Nephron (organoid): ENCODE measurements at regions not wholly inside any gene's neighbourhood (a gene's known extent, or its start where the extent isn't known, plus 50 kb on each side); places are given as distances from the start of the nearest gene placed in this dataset.
A peak's percentile ranks its signal among the peaks of the same experiment; 100 is the strongest.
"Not testable (repeated sequence)": the region's sequence is repeated elsewhere in the genome, so short reads cannot be mapped to it uniquely, and the experiment has no call there.

ENCODE experiments used
- H3K27ac Mint-ChIP-seq, 3 experiments: 2 replicates each; pipeline ENCODE4 v1.8.0; 2020; ENCODE audit warnings: mixed read lengths in 3 of 3, mild to moderate bottlenecking in 2 of 3, moderate library complexity in 1 of 3
- H3K27me3 Mint-ChIP-seq: 2 replicates; pipeline ENCODE4 v1.8.0; 2021; ENCODE audit warnings: low read depth, mild to moderate bottlenecking, moderate library complexity, mixed read lengths
- H3K36me3 Mint-ChIP-seq: 2 replicates; pipeline ENCODE4 v1.8.0; 2020; ENCODE audit warnings: low read depth, mixed read lengths
- H3K4me1 Mint-ChIP-seq: 2 replicates; pipeline ENCODE4 v1.8.0; 2020; ENCODE audit warnings: mixed read lengths
- H3K4me3 Mint-ChIP-seq, 3 experiments: 2 replicates each; pipeline ENCODE4 v1.8.0; 2020; ENCODE audit warnings: mild to moderate bottlenecking in 3 of 3, mixed read lengths in 3 of 3, moderate library complexity in 2 of 3
- H3K9me3 Mint-ChIP-seq: 2 replicates; pipeline ENCODE4 v1.8.0; 2020; ENCODE audit warnings: mixed read lengths
- CTCF ChIP-seq, 3 experiments: fragments of 200-600 bp; sonication (generic); IDR thresholded peaks; one replicate each; pipeline ENCODE4 v1.5.0; 2021; ENCODE audit warnings: antibody characterized with exemption in 3 of 3; ENCODE audit not compliant: unreplicated experiment in 3 of 3

- not testable (repeated sequence) for H3K4me1 Mint-ChIP-seq, H3K36me3 Mint-ChIP-seq, H3K27me3 Mint-ChIP-seq, H3K4me3 Mint-ChIP-seq, H3K27ac Mint-ChIP-seq
- H3K9me3 Mint-ChIP-seq = peaks cover 13% of the 10 kb centered on the region
- TF ChIP-seq CTCF (IDR thresholded peaks at IDR 0.05; ENCODE audit: unreplicated experiment in 3 of 3) = peak; percentile 18 to 34 (median 34)
These were observed 139.0 kb upstream of the CCZ1B start for GRCh38 chr7:6965051-6965450.

DNA sequence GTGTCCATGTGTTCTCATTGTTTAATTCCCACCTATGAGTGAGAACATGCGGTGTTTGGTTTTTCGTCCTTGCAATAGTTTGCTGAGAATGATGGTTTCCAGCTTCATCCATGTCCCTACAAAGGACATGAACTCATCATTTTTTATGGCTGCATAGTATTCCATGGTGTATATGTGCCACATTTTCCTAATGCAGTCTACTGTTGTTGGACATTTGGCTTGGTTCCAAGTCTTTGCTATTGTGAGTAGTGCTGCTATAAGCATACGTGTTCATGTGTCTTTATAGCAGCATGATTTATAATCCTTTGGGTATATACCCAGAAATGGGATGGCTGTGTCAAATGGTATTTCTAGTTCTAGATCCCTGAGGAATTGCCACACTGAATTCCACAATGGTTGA, 144.1 kb upstream of the CCZ1B start:
- not testable (repeated sequence) for H3K4me3 Mint-ChIP-seq, H3K4me1 Mint-ChIP-seq, H3K36me3 Mint-ChIP-seq, H3K27ac Mint-ChIP-seq, H3K27me3 Mint-ChIP-seq
- peaks cover 15% of the 10 kb centered on the region for H3K9me3 Mint-ChIP-seq

GRCh38 chr7:6974876-6975275, 148.8 kb upstream of the CCZ1B start:
- H3K27ac Mint-ChIP-seq, H3K27me3 Mint-ChIP-seq, H3K4me3 Mint-ChIP-seq: not testable (repeated sequence)

GRCh38 chr7:6975346-6975745, 149.3 kb upstream of the CCZ1B start:
- H3K9me3 Mint-ChIP-seq = peaks cover 23% of the 10 kb centered on the region
- not testable (repeated sequence) for H3K27me3 Mint-ChIP-seq, H3K27ac Mint-ChIP-seq, H3K36me3 Mint-ChIP-seq, H3K4me1 Mint-ChIP-seq, H3K4me3 Mint-ChIP-seq

More at GRCh38 chr7:6974876-6975275, 148.8 kb upstream of the CCZ1B start:
- peaks cover 23% of the 10 kb centered on the region for H3K9me3 Mint-ChIP-seq
- not testable (repeated sequence) for H3K36me3 Mint-ChIP-seq, H3K4me1 Mint-ChIP-seq

GRCh38 chr7:6977368-6977767, 151.3 kb upstream of the CCZ1B start:
- H3K27ac Mint-ChIP-seq, H3K27me3 Mint-ChIP-seq, H3K4me3 Mint-ChIP-seq, H3K36me3 Mint-ChIP-seq, H3K4me1 Mint-ChIP-seq: not testable (repeated sequence)
- peaks cover 18% of the 10 kb centered on the region for H3K9me3 Mint-ChIP-seq

GRCh38 chr7:6978326-6978725, 152.3 kb upstream of the CCZ1B start:
- H3K9me3 Mint-ChIP-seq = peaks cover 18% of the 10 kb centered on the region
- H3K4me3 Mint-ChIP-seq, H3K27me3 Mint-ChIP-seq, H3K36me3 Mint-ChIP-seq, H3K4me1 Mint-ChIP-seq, H3K27ac Mint-ChIP-seq: not testable (repeated sequence)

DNA sequence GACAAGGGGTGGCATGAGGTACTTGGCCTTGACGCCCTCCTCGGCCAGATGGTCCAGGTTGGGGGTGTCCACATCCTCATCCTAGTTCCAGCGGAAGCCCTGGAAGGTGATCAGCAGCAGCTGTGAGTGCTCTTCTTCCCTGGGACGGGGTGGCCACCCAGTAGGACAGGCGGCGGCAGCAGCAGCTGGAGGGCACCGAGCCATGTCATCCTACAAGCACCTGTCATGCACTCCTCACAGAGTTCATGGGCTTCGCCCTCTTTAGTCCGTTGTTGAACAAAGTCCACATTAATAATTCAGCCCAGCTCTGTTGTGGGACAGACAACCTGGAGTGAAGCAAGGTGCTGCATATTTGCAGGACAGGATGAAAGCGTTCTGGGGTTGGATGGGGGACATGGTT, 153.4 kb upstream of the CCZ1B start:
- H3K4me3 Mint-ChIP-seq, H3K27ac Mint-ChIP-seq, H3K27me3 Mint-ChIP-seq, H3K36me3 Mint-ChIP-seq, H3K4me1 Mint-ChIP-seq: not testable (repeated sequence)
- peaks cover 13% of the 10 kb centered on the region for H3K9me3 Mint-ChIP-seq

DNA sequence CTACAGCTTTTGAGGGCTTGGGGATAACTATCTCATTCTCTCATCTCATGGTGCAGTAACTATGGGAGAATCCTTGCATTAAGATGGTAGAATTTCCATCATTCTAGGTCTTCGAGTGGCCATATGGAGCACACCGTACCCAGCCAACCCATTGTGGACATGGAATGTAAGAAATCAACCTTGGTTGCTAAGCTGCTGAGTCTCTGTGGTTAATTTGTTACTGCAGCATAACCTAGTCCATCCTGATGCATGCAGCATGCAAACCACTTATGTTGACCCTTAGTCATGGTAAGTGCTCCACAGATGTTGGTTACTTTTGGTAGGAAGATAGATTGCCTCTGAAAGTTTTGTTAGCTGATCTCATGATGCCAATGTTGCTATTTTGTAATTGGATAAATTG, 156.3 kb upstream of the CCZ1B start:
- H3K4me1 Mint-ChIP-seq, H3K36me3 Mint-ChIP-seq, H3K9me3 Mint-ChIP-seq, H3K27me3 Mint-ChIP-seq, H3K27ac Mint-ChIP-seq, H3K4me3 Mint-ChIP-seq: not testable (repeated sequence)

- H3K4me1 Mint-ChIP-seq = peaks cover 15% of the 10 kb centered on the region
- H3K36me3 Mint-ChIP-seq, H3K27me3 Mint-ChIP-seq, H3K4me3 Mint-ChIP-seq, H3K27ac Mint-ChIP-seq, H3K9me3 Mint-ChIP-seq: not testable (repeated sequence)
These were observed 160.8 kb upstream of the CCZ1B start for GRCh38 chr7:6986892-6987291.

DNA sequence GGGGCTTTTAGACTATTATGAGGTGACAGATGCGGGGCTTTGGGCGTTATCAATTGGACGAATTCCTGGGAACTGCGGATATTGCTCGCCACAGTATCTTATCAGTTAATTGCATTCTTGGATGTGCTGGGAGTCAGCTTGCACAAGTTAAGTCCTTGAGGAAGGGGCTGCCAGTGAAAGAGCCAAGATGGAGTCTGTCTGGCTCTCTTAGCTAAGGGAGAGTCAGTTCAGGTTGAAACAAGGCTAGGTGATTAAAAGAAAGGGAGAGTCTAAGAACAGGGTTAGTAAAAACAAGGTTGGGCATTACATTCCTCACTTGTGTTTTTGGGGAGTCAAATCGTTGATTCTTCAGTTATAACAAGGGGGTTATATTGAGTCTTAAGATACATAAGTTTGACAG, 162.5 kb upstream of the CCZ1B start:
- H3K36me3 Mint-ChIP-seq, H3K4me3 Mint-ChIP-seq, H3K27me3 Mint-ChIP-seq, H3K27ac Mint-ChIP-seq, H3K9me3 Mint-ChIP-seq: not testable (repeated sequence)
- H3K4me1 Mint-ChIP-seq = peaks cover 25% of the 10 kb centered on the region

GRCh38 chr7:6989968-6990367, 163.9 kb upstream of the CCZ1B start:
- not testable (repeated sequence) for H3K27me3 Mint-ChIP-seq, H3K36me3 Mint-ChIP-seq, H3K9me3 Mint-ChIP-seq
- peak overlapping the region in 1 of 3 experiments; percentile 8 for H3K4me3 Mint-ChIP-seq
- peaks cover 25% of the 10 kb centered on the region for H3K4me1 Mint-ChIP-seq
- peak overlapping the region; percentile 70 to 96 (median 81) for H3K27ac Mint-ChIP-seq

DNA sequence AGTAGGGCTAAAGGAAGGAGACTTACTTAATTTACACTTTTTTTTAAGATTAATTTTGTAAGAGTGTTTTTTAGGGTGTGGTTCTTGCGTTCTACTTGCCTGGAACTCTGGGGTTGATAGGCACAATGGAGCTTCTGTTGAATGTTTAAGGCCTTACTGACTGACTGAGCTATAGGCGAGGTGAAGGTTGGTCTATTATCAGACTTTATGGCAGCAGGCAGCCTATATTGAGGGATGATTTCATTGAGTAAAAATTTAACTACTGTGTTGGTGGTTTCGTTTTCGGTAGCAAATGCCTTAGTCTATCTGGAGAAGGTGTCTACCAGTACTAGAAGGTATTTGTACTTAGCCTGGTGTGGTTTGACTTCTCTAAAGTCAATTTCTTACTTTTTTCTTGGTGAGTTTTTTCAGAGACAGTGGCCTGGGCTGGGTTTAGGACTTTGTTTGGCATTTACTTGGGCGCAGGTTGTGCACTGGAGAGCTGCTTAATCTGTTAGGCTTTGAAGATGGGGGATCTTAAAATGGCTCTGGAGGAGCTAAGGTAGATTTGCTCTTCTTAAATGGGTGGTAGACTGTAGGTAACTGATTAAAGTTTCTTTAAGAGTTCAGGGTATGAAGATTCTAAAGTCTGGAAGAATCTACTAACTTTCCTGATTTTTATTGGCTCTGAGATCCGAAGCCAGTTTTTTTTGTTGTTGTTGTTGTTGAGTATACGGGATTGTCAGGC, 164.5 kb upstream of the CCZ1B start:
- H3K27me3 Mint-ChIP-seq, H3K36me3 Mint-ChIP-seq, H3K9me3 Mint-ChIP-seq: not testable (repeated sequence)
- H3K4me3 Mint-ChIP-seq = peak overlapping the region; percentile 62 to 68 (median 68)
- H3K27ac Mint-ChIP-seq = peak overlapping the region; percentile 70 to 96 (median 81)
- H3K4me1 Mint-ChIP-seq = peaks cover 25% of the 10 kb centered on the region

- not testable (repeated sequence) for H3K9me3 Mint-ChIP-seq, H3K27me3 Mint-ChIP-seq, H3K36me3 Mint-ChIP-seq
- H3K4me3 Mint-ChIP-seq = peak overlapping the region; percentile 62 to 68 (median 68)
- H3K4me1 Mint-ChIP-seq = peaks cover 25% of the 10 kb centered on the region
- H3K27ac Mint-ChIP-seq = peak overlapping the region; percentile 70 to 96 (median 81)
These were observed 165.1 kb upstream of the CCZ1B start for GRCh38 chr7:6991169-6991611.

DNA sequence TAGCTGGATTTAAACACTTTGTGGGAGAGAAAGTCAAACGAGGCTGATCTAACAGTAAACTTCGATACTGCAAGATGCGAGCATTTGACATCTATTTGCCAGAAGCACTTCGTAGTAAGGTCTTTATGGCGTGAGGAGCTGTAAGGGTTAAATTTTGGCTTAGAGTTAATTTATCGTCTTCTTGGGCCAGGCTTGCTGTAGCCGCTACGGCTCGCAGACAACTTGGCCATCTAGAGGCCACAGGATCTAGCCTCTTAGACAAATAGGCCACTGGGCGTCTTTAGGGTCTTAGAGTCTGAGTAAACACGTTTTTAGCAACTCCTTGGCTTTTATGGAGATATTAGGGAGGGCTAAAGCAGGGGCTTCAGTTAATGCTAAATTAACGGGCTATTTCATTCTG, 165.6 kb upstream of the CCZ1B start:
- peak overlapping the region; percentile 70 to 96 (median 81) for H3K27ac Mint-ChIP-seq

GRCh38 chr7:6992133-6992532, 166.1 kb upstream of the CCZ1B start:
- H3K4me3 Mint-ChIP-seq = peak overlapping the region; percentile 21 to 68 (median 31)
- H3K4me1 Mint-ChIP-seq = peaks cover 25% of the 10 kb centered on the region
- H3K27me3 Mint-ChIP-seq, H3K36me3 Mint-ChIP-seq, H3K9me3 Mint-ChIP-seq: not testable (repeated sequence)
- H3K27ac Mint-ChIP-seq = peak overlapping the region; percentile 70 to 96 (median 81)

More for the DNA sequence above, 165.6 kb upstream of the CCZ1B start:
- not testable (repeated sequence) for H3K27me3 Mint-ChIP-seq, H3K9me3 Mint-ChIP-seq, H3K36me3 Mint-ChIP-seq
- H3K4me3 Mint-ChIP-seq = peak overlapping the region; percentile 34 to 68 (median 62)
- H3K4me1 Mint-ChIP-seq = peaks cover 25% of the 10 kb centered on the region
